Fibroblast of mammary gland (primary cell): ENCODE measurements at regions not wholly inside any gene's neighbourhood (a gene's known extent, or its start where the extent isn't known, plus 50 kb on each side); places are given as distances from the start of the nearest gene placed in this dataset.

Experiments
- DNase-seq: peaks from one replicate; pipeline ENCODE4 v3.0.0-alpha.2; 2010; ENCODE audit warnings: low read depth
- H3K4me3 ChIP-seq: 2 replicates; pipeline ENCODE4 v1.5.1; 2011; ENCODE audit warnings: low read depth, mild to moderate bottlenecking, low read length, moderate library complexity; ENCODE audit not compliant: control insufficient read depth
- TF ChIP-seq, protein P1 (sequence below): conservative IDR thresholded peaks from 2 replicates; pipeline ENCODE4 v1.5.1; 2011; ENCODE audit warnings: low read depth, low read length, inconsistent platforms; ENCODE audit not compliant: control insufficient read depth, insufficient read depth

DNA sequence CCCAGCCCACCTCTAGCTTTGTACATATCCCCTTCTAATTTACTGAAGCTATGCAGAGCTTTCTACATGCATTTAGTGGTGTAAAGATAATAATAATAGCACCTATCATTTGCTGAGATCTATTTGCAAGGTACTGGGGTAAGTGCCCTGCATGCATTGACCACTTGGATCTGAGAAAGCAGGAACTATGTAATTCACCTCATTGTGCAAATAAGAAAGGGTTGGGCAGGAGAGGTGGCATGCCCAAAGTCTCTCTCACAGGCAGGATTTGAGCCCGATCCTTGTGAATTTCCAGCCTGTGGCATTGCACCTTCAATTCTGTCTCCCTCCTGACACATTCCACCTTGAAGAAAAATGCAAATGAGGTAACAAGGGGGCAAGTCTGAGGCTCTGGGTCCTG, 352.3 kb upstream of the EEF2KMT start:
- no peak for DNase-seq
- TF ChIP-seq, protein P1, sequence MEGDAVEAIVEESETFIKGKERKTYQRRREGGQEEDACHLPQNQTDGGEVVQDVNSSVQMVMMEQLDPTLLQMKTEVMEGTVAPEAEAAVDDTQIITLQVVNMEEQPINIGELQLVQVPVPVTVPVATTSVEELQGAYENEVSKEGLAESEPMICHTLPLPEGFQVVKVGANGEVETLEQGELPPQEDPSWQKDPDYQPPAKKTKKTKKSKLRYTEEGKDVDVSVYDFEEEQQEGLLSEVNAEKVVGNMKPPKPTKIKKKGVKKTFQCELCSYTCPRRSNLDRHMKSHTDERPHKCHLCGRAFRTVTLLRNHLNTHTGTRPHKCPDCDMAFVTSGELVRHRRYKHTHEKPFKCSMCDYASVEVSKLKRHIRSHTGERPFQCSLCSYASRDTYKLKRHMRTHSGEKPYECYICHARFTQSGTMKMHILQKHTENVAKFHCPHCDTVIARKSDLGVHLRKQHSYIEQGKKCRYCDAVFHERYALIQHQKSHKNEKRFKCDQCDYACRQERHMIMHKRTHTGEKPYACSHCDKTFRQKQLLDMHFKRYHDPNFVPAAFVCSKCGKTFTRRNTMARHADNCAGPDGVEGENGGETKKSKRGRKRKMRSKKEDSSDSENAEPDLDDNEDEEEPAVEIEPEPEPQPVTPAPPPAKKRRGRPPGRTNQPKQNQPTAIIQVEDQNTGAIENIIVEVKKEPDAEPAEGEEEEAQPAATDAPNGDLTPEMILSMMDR = no peak

GRCh38 chr16:5448798-5449197, 351.2 kb upstream of the EEF2KMT start:
- TF ChIP-seq, protein P1 = no peak
- no peak overlapping the region for H3K4me3 ChIP-seq
- DNase-seq = no peak

More for the DNA sequence above, 352.3 kb upstream of the EEF2KMT start:
- no peak overlapping the region for H3K4me3 ChIP-seq

DNA sequence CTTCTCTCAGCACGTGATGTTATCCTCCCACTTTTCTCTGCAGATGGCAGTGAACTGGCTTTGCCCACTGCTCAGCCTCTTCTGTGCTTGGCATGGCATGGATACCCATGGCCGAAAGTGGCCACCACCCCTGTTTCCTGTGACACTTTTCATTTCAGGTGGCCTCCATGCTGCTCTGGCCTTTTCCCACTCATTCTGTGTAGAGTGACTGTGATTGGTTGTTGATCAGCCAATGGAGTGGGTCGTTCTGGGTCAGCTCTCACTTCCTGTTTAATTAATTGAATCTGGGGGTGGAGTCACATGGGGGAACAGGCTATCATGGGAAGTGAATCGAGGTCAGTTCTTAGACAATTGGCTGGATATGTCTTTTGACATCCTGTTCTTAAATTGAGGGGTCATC, 350.1 kb upstream of the EEF2KMT start:
- no peak overlapping the region for H3K4me3 ChIP-seq
- no peak for DNase-seq
- TF ChIP-seq, protein P1 = no peak

DNA sequence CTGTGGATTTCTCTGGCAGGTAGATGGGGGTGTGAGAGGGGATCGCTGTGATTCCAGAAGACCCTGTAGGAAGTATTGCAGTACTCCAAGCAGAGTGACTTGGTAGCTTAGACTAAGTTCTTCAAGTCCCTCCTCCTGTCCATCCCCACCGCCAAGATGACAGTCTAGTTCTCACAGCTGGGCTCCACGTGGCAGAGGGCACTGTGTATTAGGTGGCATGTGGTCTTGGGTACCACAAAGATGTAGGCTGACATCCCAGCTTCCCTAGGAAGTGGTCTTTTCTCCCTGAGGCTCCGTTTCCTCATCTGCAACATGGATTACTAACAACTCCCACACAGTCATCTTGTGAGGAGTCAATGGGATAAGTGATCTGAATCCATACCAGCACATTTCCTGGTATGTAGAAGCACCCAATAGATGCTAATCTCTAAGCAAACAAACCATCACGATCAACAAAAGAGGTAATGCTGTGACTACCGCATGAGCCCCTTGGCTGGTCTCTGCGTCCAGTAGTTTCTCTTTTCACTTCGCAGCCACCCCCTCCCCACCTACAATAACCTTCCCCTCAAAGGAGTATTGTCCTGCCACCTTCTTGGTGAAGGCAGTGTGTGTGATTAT, 349.1 kb upstream of the EEF2KMT start:
- DNase-seq = no peak
- no peak overlapping the region for H3K4me3 ChIP-seq
- TF ChIP-seq, protein P1 = no peak

- no peak overlapping the region for H3K4me3 ChIP-seq
- TF ChIP-seq, protein P1 = no peak
- no peak for DNase-seq
These were observed 346.6 kb upstream of the EEF2KMT start for GRCh38 chr16:5444189-5444588.

GRCh38 chr16:5442986-5443385, 345.4 kb upstream of the EEF2KMT start:
- TF ChIP-seq, protein P1 = no peak
- H3K4me3 ChIP-seq = no peak overlapping the region
- DNase-seq = no peak

DNA sequence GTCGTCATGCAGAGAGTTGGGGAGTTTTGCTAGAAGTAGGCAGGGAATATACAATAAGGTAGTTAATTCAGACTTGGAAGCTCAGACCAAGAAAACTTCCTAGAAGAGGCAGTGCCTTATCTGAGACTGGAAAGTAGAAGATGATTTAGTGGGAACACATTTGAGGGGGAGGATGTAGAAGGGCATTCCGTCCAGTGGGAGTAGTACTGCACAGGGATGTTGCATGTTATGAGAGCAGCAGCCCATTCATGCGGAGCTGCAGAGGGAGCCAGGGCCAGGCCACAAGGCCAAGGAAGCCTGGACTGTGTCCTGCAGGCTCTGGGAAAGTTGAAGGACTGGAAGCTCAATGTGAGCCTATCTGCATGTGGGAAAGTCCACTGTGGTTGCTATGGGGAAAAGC, 344.5 kb upstream of the EEF2KMT start:
- DNase-seq = no peak
- no peak overlapping the region for H3K4me3 ChIP-seq
- TF ChIP-seq, protein P1 = no peak
